OCI-LY7 (cell line): ENCODE measurements at regions not wholly inside any gene's neighbourhood (a gene's known extent, or its start where the extent isn't known, plus 50 kb on each side); places are given as distances from the start of the nearest gene placed in this dataset.

Experiments
- BruUV-seq: library from RNA; stranded (reverse); fragments of 400-500 nt; replicated peaks from 2 replicates; lab custom pipeline; 2021; lab: Mats Ljungman, UMichigan
- CTCF ChIA-PET: fragments of 300-600 bp; sonication (Branson Sonifier 250); formaldehyde crosslinking; loops from one replicate; lab custom pipeline; 2022; ENCODE audit warnings: antibody characterized with exemption; ENCODE audit not compliant: unreplicated experiment; lab: Charles Lee
- POLR2A ChIA-PET: fragments of 300-600 bp; sonication (Branson Sonifier 250); formaldehyde crosslinking; loops from one replicate; lab custom pipeline; 2022; ENCODE audit warnings: antibody characterized with exemption; lab: Charles Lee
- DNase-seq: peaks from one replicate; pipeline ENCODE4 v3.0.0-alpha.2; 2015; ENCODE audit warnings: low spot score
- H2AFZ ChIP-seq: fragments of 200-600 bp; sonication (generic), shearing (Covaris generic); 2 replicates; pipeline ENCODE4 v1.6.1; 2014; ENCODE audit warnings: mild to moderate bottlenecking, antibody characterized with exemption, low read length, moderate library complexity
- H3K27ac ChIP-seq: fragments of 200-600 bp; sonication (generic); 2 replicates; pipeline ENCODE4 v1.5.1; 2014; ENCODE audit warnings: mixed run types, low read depth, mild to moderate bottlenecking, moderate library complexity, low read length, inconsistent platforms; ENCODE audit not compliant: poor library complexity, severe bottlenecking
- H3K36me3 ChIP-seq: fragments of 200-600 bp; sonication (generic); 2 replicates; pipeline ENCODE4 v1.6.1; 2014; ENCODE audit warnings: mild to moderate bottlenecking, antibody characterized with exemption, low read length, moderate library complexity, mixed read lengths; ENCODE audit not compliant: insufficient read depth
- H3K4me1 ChIP-seq: fragments of 200-600 bp; sonication (generic); 2 replicates; pipeline ENCODE4 v1.5.1; 2014; ENCODE audit warnings: mild to moderate bottlenecking, low read length; ENCODE audit not compliant: insufficient read depth, poor library complexity, severe bottlenecking
- H3K4me2 ChIP-seq: fragments of 200-600 bp; sonication (generic); 2 replicates; pipeline ENCODE4 v1.6.1; 2014; ENCODE audit warnings: mild to moderate bottlenecking, low read length
- H3K4me3 ChIP-seq: fragments of 200-600 bp; sonication (generic); 2 replicates; pipeline ENCODE4 v1.5.1; 2014; ENCODE audit warnings: mild to moderate bottlenecking, low read depth, low read length; ENCODE audit not compliant: poor library complexity, severe bottlenecking
- H3K79me2 ChIP-seq: fragments of 200-600 bp; sonication (generic); 2 replicates; pipeline ENCODE4 v1.6.1; 2016; ENCODE audit warnings: low read depth, mild to moderate bottlenecking, low read length, moderate library complexity, mixed read lengths; ENCODE audit not compliant: insufficient read depth
- H3K9me2 ChIP-seq: fragments of 200-600 bp; sonication (generic); 2 replicates; pipeline ENCODE4 v1.6.1; 2016; ENCODE audit warnings: mild to moderate bottlenecking, low read length, mixed read lengths; ENCODE audit not compliant: insufficient read depth
- H3K9me3 ChIP-seq: fragments of 200-600 bp; sonication (generic); 2 replicates; pipeline ENCODE4 v1.6.1; 2014; ENCODE audit warnings: mild to moderate bottlenecking, mixed run types, low read length, mixed read lengths
- H4K20me1 ChIP-seq: fragments of 200-600 bp; sonication (generic); 2 replicates; pipeline ENCODE4 v1.6.1; 2014; ENCODE audit warnings: mild to moderate bottlenecking, antibody characterized with exemption, low read length, moderate library complexity, mixed read lengths; ENCODE audit not compliant: insufficient read depth
- CTCF ChIP-seq: fragments of 200-600 bp; sonication (generic); conservative IDR thresholded peaks from 2 replicates; pipeline ENCODE4 v1.5.1; 2014; ENCODE audit warnings: mild to moderate bottlenecking, antibody characterized with exemption, low read length, moderate library complexity, mixed read lengths
- EZH2phosphoT487 ChIP-seq: fragments of 200-600 bp; sonication (generic); IDR thresholded peaks from 2 replicates; pipeline ENCODE4 v1.6.1; 2018; ENCODE audit warnings: low read depth, borderline replicate concordance, mild to moderate bottlenecking, mixed run types, antibody characterized with exemption, low read length, moderate library complexity, mixed read lengths
- intact Hi-C: fragments of 100-400 bp; cut with micrococcal nuclease; formaldehyde crosslinking; loops from one replicate; pipeline ENCODE4 v1.10.0; 2022; ENCODE audit not compliant: unreplicated experiment

- BruUV-seq, result no TSS peak
- Histone ChIP-seq H3K4me1 (no peaks in the 10 kb centered on the region), H4K20me1 (no peaks in the 10 kb centered on the region), H3K4me2 (no peak overlapping the region), H3K27ac (no peak overlapping the region), H3K4me3 (no peak overlapping the region), H2AFZ (no peak overlapping the region), H3K9me3 (no peaks in the 10 kb centered on the region), H3K9me2 (no peaks in the 10 kb centered on the region), H3K79me2 (no peaks in the 10 kb centered on the region), H3K36me3 (no peaks in the 10 kb centered on the region)
- intact Hi-C loops, result no loop called here
- ChIA-PET POLR2A (no interaction called here), CTCF (no interaction called here)
- no peak for TF ChIP-seq EZH2phosphoT487
- TF ChIP-seq CTCF, result no peak
- DNase-seq, result no peak
Measured at GRCh38 chr13:59236309-59236919, 927.3 kb downstream of the DIAPH3 start.

- Histone ChIP-seq H3K4me1 (no peaks in the 10 kb centered on the region), H3K4me2 (no peak overlapping the region), H3K36me3 (no peaks in the 10 kb centered on the region), H3K4me3 (no peak overlapping the region), H3K9me3 (no peaks in the 10 kb centered on the region), H2AFZ (no peak overlapping the region), H4K20me1 (no peaks in the 10 kb centered on the region), H3K79me2 (no peaks in the 10 kb centered on the region), H3K27ac (no peak overlapping the region), H3K9me2 (no peaks in the 10 kb centered on the region)
- no peak for DNase-seq
- BruUV-seq, result no TSS peak
- no peak for TF ChIP-seq EZH2phosphoT487
- TF ChIP-seq CTCF, result no peak
- intact Hi-C loops, result no loop called here
- ChIA-PET CTCF (no interaction called here), POLR2A (interaction anchor here (0.5 kb wide), 1 partner anchor 44 kb away, joined by 4 read pairs; no protein-coding TSS in a partner anchor)
Measured at GRCh38 chr13:59236944-59237343, 926.8 kb downstream of the DIAPH3 start.

GRCh38 chr13:59247171-59247570, 916.6 kb downstream of the DIAPH3 start:
- no peak for TF ChIP-seq CTCF
- TF ChIP-seq EZH2phosphoT487, result no peak
- H3K4me1 ChIP-seq, result no peaks in the 10 kb centered on the region
- no peak overlapping the region for H3K4me3 ChIP-seq
- BruUV-seq, result no TSS peak
- no peaks in the 10 kb centered on the region for H4K20me1 ChIP-seq
- no peaks in the 10 kb centered on the region for H3K9me3 ChIP-seq
- H2AFZ ChIP-seq, result no peak overlapping the region
- intact Hi-C loops, result no loop called here
- no peak for DNase-seq
- H3K36me3 ChIP-seq, result no peaks in the 10 kb centered on the region
- POLR2A ChIA-PET, result no interaction called here
- no peaks in the 10 kb centered on the region for H3K79me2 ChIP-seq
- CTCF ChIA-PET, result no interaction called here
- no peak overlapping the region for H3K27ac ChIP-seq
- H3K4me2 ChIP-seq, result no peak overlapping the region
- no peaks in the 10 kb centered on the region for H3K9me2 ChIP-seq
